Amygdala (tissue), 56 donors: ENCODE measurements at regions not wholly inside any gene's neighbourhood (a gene's known extent, or its start where the extent isn't known, plus 50 kb on each side); places are given as distances from the start of the nearest gene placed in this dataset.

ENCODE experiments used
- DNase-seq, 56 donors: peaks; one replicate each; lab custom pipeline; 2025; lab: John Stamatoyannopoulos, UW

DNA sequence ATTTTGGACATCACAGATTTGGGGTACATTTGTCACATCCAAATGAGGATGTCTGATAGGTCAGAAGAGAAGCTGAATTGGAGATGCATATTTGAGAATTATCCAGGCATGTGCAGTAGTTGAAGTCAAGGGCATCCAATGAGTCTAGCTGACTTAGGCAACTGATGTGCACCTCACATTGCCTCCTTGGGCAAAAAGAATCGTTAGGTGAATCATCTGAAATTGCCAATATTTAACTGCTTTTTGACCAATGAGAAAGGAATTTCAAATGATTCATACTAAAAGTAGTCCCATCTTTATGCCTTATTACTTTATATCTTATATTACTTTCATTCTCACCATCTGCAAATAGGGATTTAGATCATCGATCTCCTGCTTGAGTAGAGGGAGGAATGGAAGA, 117.7 kb downstream of the CD47 start:
- no peak for DNase-seq

- peak in 1 of 56 donors; percentile 3 for DNase-seq
Measured at GRCh38 chr3:107970993-107971580, 119.7 kb downstream of the CD47 start.

DNA sequence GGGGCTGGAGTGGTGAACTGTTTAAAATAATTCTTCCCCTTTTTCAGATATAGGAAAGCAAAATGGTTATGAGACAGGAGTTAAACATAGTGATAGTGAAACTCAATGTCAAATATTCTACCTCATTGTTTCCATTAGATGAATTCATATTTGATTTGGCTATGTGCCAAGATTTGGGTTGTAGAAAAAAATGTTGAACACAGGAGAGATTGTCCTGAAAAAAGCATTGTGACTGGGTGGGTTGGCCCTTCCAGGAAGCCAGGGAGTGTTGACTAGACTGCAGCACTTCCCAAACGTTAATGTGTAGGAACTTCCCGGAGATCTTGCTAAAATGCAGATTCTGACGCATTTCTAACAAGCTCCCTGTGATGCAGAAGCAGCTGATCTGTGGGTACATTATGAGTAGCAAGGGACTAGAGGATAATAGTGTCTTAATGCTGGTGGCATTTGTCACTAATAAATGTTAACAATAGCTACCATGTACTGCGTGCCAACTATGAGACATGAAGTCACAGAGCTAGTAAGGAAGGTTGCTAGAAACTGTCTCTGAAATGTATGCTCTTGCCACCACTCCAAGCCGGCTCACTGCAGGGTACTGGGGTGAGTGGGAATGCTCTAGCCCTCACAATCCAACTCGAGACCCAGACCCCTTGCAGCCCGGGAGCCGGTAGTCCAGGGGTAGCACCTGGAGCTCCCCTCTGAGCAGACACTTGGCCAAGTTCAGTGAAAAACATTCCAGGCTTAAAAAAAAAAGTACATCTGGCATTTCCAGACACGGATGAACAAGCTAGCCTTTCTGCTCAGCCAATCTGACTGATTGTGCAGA, 120.6 kb downstream of the CD47 start:
- DNase-seq: peak in 9 of 56 donors; percentile 5 to 75 (median 25)

DNA sequence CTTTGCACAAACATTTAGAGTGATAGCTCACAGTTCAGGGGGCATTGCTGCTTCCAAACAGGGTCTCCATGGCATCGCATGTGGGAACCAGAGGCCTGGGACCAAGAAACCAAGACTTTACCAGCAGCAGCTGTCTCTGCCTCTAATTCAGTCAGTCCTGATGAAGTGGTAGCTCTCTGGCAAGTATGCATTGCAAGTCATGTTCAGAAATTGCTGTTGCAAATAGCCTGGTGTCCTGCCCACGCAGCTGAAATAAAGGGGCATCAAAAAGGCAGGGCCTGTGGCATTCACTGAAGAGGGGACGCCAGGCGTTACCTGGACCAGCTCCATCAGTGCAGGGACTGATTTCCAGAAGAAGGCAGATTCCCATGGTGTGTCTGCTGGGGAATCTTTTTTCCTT, 121.3 kb downstream of the CD47 start:
- DNase-seq: peak in 2 of 56 donors; percentile 7 to 12

DNA sequence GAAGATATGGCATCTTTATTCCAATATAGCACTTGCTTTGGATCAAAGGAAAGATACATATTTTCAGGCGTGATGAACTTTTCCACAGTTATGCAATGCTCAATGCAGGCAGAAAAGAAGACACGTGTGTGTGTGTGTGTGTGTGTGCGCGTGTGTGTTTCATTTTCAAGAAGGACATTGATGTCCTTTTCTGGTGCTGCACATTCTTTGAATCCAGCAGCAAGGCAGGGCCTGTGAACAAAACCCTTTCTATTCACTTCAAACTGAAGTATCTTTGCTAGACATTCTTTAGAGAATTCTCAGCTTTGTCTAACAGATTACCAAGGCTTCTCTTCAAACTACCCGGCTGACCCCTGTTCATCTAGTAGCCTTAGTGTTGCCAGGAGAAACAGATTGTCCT, 124.6 kb downstream of the CD47 start:
- no peak for DNase-seq

- no peak for DNase-seq
Measured at GRCh38 chr3:107965136-107965655, 125.6 kb downstream of the CD47 start.

DNA sequence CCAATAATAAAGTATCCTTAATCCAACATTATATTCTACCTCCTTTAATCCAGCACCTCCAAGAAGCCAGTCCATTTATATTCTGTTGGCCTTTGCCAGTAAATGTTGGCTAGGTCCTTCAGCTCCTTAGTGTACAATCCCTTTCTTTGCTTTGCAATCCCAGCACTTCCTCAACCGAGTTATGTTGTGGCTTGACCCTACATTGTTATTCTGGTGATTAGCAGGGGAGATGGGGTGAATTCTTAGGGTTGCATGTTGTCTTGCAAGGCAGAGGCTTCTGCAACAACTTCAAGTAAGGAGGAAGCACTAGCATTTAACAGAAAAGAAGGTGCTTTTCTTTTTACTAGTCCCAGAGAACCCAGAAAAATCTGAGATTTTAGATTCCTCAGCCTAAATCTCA, 127.2 kb downstream of the CD47 start:
- no peak for DNase-seq

DNA sequence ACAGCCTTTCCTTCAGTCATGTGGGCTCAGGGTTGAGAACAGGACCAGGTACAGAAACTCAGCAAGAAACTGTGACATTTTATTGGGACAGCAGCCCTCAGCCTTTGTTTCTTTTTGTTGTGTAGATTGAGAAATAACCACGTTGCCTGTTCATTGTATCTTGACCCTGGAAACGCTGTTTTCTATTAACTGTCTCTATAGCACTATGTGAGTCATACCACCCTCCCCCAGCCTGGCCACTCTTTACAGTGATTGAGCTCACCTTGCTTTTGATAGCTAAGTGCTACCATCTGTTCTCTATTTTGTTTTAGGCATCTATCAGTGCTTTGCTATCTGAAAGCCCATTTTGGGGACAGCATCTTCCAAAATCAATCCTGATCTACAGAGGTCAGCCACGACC, 127.9 kb downstream of the CD47 start:
- no peak for DNase-seq

GRCh38 chr3:107962037-107962436, 128.8 kb downstream of the CD47 start:
- DNase-seq: no peak

DNA sequence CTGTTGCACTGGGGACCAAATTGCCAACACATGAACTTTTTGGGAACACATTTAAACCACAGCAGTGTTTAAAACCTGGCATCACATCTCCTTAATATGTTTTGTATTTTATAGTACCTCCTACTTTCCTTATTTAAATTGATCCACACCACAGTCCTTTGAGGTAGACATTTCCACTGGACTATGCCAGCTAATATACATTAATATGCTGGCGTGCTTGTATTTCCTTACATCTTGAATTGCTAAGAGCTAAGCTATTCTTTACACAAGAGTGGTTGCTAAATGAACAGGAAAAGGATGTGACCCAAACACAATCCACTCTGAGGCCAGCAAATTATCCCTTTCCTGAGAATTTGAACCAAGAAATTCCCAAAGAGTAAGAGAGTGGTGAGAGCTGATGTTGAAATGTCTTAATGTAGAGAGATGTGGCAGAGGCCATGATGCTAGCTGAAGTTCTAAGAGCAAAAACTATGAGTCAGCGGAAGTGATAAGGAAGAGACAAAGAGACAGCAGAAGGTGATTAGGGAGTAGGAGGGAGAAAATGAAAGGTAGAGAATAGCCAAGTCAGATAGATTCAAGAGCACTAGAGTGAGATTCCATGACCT, 131.2 kb downstream of the CD47 start:
- DNase-seq: no peak

- DNase-seq: no peak
Measured at GRCh38 chr3:107958146-107958545, 132.7 kb downstream of the CD47 start.

DNA sequence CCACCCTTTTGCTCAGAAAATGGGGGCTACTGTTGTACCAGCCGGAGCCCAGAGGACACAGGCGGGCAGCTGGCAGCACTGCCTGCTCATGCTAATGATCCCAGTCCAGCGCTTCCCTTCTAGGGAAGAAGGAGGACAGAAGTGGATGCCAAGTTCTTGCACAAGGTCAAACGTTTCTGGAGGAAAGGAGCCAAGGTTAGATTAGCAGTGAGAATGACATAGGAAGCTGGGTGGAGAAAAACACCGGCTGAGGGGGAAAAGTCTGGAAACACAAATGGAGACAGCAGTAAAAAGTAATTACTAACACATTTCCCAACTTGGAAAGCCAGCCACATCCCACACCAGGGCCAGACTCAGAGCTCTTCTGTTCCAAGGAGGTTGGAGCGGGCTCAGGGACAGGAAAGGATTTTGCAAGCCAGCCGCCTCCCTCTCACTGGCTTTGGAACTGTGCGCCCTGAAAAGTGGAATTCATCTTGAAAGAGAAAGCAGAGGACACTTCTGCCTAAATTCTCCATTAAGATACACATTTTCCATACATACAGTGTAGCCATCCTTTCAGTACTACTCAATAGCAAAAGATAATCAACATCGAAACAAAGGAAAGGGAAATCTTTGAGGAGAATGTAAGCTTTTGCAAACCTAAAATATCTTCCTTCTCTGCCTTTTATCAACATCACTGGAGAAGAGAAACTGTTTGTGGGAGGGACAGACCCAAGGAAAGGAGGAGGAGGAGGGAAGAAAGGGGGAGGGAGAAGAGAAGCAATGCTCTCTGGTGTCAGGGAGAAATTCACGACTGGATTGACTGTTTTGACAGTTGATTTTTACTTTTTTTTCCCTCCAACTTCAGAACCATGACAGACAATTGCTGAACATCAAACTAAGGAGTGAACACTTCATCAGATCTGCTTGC, 133.6 kb downstream of the CD47 start:
- peak in 38 of 56 donors; percentile 7 to 74 (median 40) for DNase-seq

DNA sequence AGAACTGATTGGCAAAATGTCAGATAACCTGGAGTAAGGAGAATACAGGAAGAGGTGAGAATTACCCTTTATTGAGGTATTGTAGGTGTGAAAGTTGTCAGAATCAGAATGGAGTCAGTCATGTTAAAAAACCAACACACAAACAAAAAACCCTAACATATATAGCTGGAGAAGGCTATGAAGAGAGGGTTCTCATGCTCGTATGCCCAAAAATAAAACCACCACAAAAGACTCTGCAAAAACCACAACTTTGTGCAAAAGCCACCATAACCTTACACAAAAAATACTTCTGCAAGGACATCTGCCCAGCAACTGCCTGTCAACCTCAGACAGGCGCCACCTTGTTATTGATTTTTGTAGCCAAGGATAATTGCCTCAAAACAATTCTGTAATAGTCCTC, 136.0 kb downstream of the CD47 start:
- DNase-seq: no peak

- no peak for DNase-seq
Measured at GRCh38 chr3:107953722-107954121, 137.1 kb downstream of the CD47 start.

DNA sequence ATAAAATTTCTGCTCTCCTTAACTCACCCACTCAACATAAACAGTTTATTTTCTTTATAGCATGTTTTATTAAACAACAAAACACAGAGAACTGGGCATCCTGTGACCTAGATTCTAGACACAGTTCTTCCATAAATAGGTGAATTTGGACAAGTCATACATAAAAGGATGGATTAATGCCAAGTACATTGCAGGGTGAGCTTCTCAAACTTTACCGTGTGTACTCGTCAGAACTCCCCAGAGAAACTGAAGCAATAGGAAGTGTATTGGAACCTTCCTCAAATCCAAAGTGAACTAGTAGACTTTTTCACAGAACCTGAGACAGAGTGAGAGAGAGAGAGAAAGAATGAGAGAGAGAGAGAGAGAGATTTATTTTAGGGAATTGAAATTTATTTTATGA, 139.7 kb downstream of the CD47 start:
- DNase-seq: no peak

GRCh38 chr3:107950417-107950816, 140.4 kb downstream of the CD47 start:
- peak in 6 of 56 donors; percentile 13 to 34 (median 16) for DNase-seq

GRCh38 chr3:107949394-107949970, 141.3 kb downstream of the CD47 start:
- DNase-seq: no peak

GRCh38 chr3:107947203-107947602, 143.6 kb downstream of the CD47 start:
- no peak for DNase-seq

- DNase-seq: no peak
Measured at GRCh38 chr3:107946700-107947099, 144.1 kb downstream of the CD47 start.
